H9 (cell line): ENCODE measurements at regions not wholly inside any gene's neighbourhood (a gene's known extent, or its start where the extent isn't known, plus 50 kb on each side); places are given as distances from the start of the nearest gene placed in this dataset.

Experiments used
- DNase-seq: peaks from one replicate; pipeline ENCODE4 v3.0.0-alpha.2; 2017
- H2AFZ ChIP-seq: one replicate; pipeline ENCODE4 v1.6.1; 2013; ENCODE audit warnings: mild to moderate bottlenecking, low read length, control low read depth, moderate library complexity
- H2AK5ac ChIP-seq: 2 replicates; pipeline ENCODE4 v1.6.1; 2013; ENCODE audit warnings: low read length, control low read depth, mixed read lengths; ENCODE audit not compliant: insufficient read length
- H2BK120ac ChIP-seq: one replicate; pipeline ENCODE4 v1.6.1; 2013; ENCODE audit warnings: low read depth, mild to moderate bottlenecking, low read length, control low read depth, inconsistent platforms; ENCODE audit not compliant: poor library complexity, severe bottlenecking
- H2BK12ac ChIP-seq: 2 replicates; pipeline ENCODE4 v1.6.1; 2013; ENCODE audit warnings: low read length, control low read depth, mixed read lengths, low read depth; ENCODE audit not compliant: insufficient read length
- H2BK15ac ChIP-seq: 2 replicates; pipeline ENCODE4 v1.6.1; 2013; ENCODE audit warnings: low read depth, low read length, control low read depth
- H2BK20ac ChIP-seq: one replicate; pipeline ENCODE4 v1.6.1; 2013; ENCODE audit warnings: low read depth, mild to moderate bottlenecking, low read length, control low read depth, inconsistent platforms; ENCODE audit not compliant: poor library complexity, severe bottlenecking
- H2BK5ac ChIP-seq: 2 replicates; pipeline ENCODE4 v1.6.1; 2013; ENCODE audit warnings: low read length, control low read depth, mixed read lengths; ENCODE audit not compliant: insufficient read length
- H3K14ac ChIP-seq: 2 replicates; pipeline ENCODE4 v1.6.1; 2013; ENCODE audit warnings: low read length, control low read depth; ENCODE audit not compliant: insufficient read depth
- H3K18ac ChIP-seq: 2 replicates; pipeline ENCODE4 v1.6.1; 2013; ENCODE audit warnings: low read depth, mild to moderate bottlenecking, mixed read lengths, low read length, control low read depth; ENCODE audit not compliant: insufficient read length
- H3K23ac ChIP-seq: 2 replicates; pipeline ENCODE4 v1.6.1; 2013; ENCODE audit warnings: low read length, control low read depth, mixed read lengths, low read depth; ENCODE audit not compliant: insufficient read length
- H3K23me2 ChIP-seq: 2 replicates; pipeline ENCODE4 v1.6.1; 2013; ENCODE audit warnings: low read depth, mild to moderate bottlenecking, mixed read lengths, low read length, control low read depth; ENCODE audit not compliant: insufficient read length, poor library complexity, severe bottlenecking
- H3K27ac ChIP-seq: 2 replicates; pipeline ENCODE4 v1.5.1; 2013; ENCODE audit warnings: low read length, control low read depth, mixed read lengths, low read depth; ENCODE audit not compliant: insufficient read length
- H3K27me3 ChIP-seq: 2 replicates; pipeline ENCODE4 v1.6.1; 2013; ENCODE audit warnings: low read length, control low read depth, inconsistent platforms; ENCODE audit not compliant: insufficient read depth
- H3K4ac ChIP-seq: 2 replicates; pipeline ENCODE4 v1.6.1; 2013; ENCODE audit warnings: low read depth, mild to moderate bottlenecking, control low read depth, inconsistent platforms, low read length, moderate library complexity
- H3K4me1 ChIP-seq: 2 replicates; pipeline ENCODE4 v1.6.1; 2013; ENCODE audit warnings: low read length, control low read depth, inconsistent platforms; ENCODE audit not compliant: insufficient read depth
- H3K4me2 ChIP-seq: 2 replicates; pipeline ENCODE4 v1.6.1; 2013; ENCODE audit warnings: low read length, control low read depth, mixed read lengths; ENCODE audit not compliant: insufficient read length, insufficient read depth
- H3K56ac ChIP-seq: 2 replicates; pipeline ENCODE4 v1.6.1; 2013; ENCODE audit warnings: low read depth, mild to moderate bottlenecking, mixed read lengths, low read length, control low read depth; ENCODE audit not compliant: insufficient read length
- H3K79me1 ChIP-seq: 2 replicates; pipeline ENCODE4 v1.6.1; 2013; ENCODE audit warnings: low read depth, mild to moderate bottlenecking, moderate library complexity, low read length, control low read depth, inconsistent platforms; ENCODE audit not compliant: insufficient read depth, poor library complexity, severe bottlenecking
- H3K79me2 ChIP-seq: 2 replicates; pipeline ENCODE4 v1.6.1; 2013; ENCODE audit warnings: low read length, control low read depth, inconsistent platforms; ENCODE audit not compliant: insufficient read depth
- H3K9ac ChIP-seq: 2 replicates; pipeline ENCODE4 v1.6.1; 2013; ENCODE audit warnings: low read length, control low read depth, mixed read lengths; ENCODE audit not compliant: insufficient read length; ENCODE audit errors: extremely low read depth
- H3K9me3 ChIP-seq: one replicate; pipeline ENCODE4 v1.6.1; 2013; ENCODE audit warnings: low read depth, low read length, inconsistent platforms; ENCODE audit not compliant: control insufficient read depth
- H3T11ph ChIP-seq: one replicate; pipeline ENCODE4 v1.6.1; 2013; ENCODE audit warnings: mild to moderate bottlenecking, low read length, control low read depth, inconsistent platforms
- H4K20me1 ChIP-seq: one replicate; pipeline ENCODE4 v1.6.1; 2013; ENCODE audit not compliant: control insufficient read depth, insufficient read length, insufficient read depth
- H4K5ac ChIP-seq: 2 replicates; pipeline ENCODE4 v1.6.1; 2013; ENCODE audit warnings: low read depth, mild to moderate bottlenecking, mixed read lengths, low read length, control low read depth; ENCODE audit not compliant: insufficient read length
- H4K8ac ChIP-seq: replicated peaks from 2 replicates; pipeline ENCODE4 v1.6.1; 2013; ENCODE audit warnings: low read length, control low read depth, mixed read lengths, low read depth; ENCODE audit not compliant: insufficient read length
- H4K91ac ChIP-seq: 2 replicates; pipeline ENCODE4 v1.6.1; 2013; ENCODE audit warnings: low read depth, mild to moderate bottlenecking, moderate library complexity, mixed read lengths, low read length, control low read depth; ENCODE audit not compliant: insufficient read length
- H3K27ac Mint-ChIP-seq, 3 experiments: 2 replicates in 2 of 3; 3 replicates in 1 of 3; pipeline ENCODE4 v1.8.0; 2020 to 2021; ENCODE audit warnings: mixed read lengths in 3 of 3, mild to moderate bottlenecking in 1 of 3, moderate library complexity in 1 of 3
- H3K27me3 Mint-ChIP-seq: 2 replicates; pipeline ENCODE4 v1.8.0; 2021; ENCODE audit warnings: low read depth, mild to moderate bottlenecking, moderate library complexity, mixed read lengths
- H3K36me3 Mint-ChIP-seq, 3 experiments: 2 replicates in 2 of 3; 3 replicates in 1 of 3; pipeline ENCODE4 v1.8.0; 2020 to 2021; ENCODE audit warnings: low read depth in 3 of 3, mixed read lengths in 3 of 3; ENCODE audit not compliant: insufficient read depth in 1 of 3
- H3K4me1 Mint-ChIP-seq, 2 experiments: 2 replicates each; pipeline ENCODE4 v1.8.0; 2020; ENCODE audit warnings: mixed read lengths in 2 of 2
- H3K4me3 Mint-ChIP-seq, 2 experiments: 2 replicates in 1 of 2; 3 replicates in 1 of 2; pipeline ENCODE4 v1.8.0; 2020 to 2021; ENCODE audit warnings: mild to moderate bottlenecking in 2 of 2, mixed read lengths in 2 of 2, moderate library complexity in 1 of 2
- H3K9me3 Mint-ChIP-seq, 2 experiments: 2 replicates in 1 of 2; 3 replicates in 1 of 2; pipeline ENCODE4 v1.8.0; 2020; ENCODE audit warnings: mild to moderate bottlenecking in 2 of 2, mixed read lengths in 2 of 2, moderate library complexity in 1 of 2
- WGBS: extraction: QIAGEN DNeasy Blood & Tissue Kit; methylation state at CpG from one replicate; pipeline ENCODE4 v1.1.7; 2013; ENCODE audit warnings: missing lambda C conversion rate, low lambda C conversion rate, mixed read lengths; ENCODE audit not compliant: insufficient read length; ENCODE audit errors: extremely low coverage; 5-methylcytosine and 5-hydroxymethylcytosine counted together
- TF ChIP-seq, protein P1 (sequence below): fragments of 200-600 bp; sonication (generic); conservative IDR thresholded peaks from 3 replicates; pipeline ENCODE4 v1.8.0; 2021; ENCODE audit warnings: antibody characterized with exemption, mild to moderate bottlenecking

DNA sequence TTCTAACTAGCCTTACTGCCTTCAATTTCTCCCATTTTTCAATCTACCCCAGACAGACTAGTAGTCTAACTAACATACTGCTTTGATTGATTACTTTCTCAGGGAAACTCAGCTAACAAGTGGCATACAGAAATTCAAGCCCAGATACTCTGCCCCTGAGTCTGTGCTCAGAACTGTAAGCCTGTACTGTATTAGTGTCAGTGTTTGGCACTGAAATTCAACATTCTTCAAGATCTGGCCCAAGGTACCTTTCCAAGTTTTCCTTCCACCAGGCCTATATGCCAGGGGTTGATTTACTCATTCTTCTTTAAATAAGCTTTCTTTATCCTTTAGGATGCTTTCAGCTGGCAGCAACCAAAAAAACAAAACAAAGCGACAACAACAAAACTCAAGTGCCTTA is 433.2 kb upstream of the MARCKS start:
- no peak overlapping the region for H3K14ac ChIP-seq
- no peaks in the 10 kb centered on the region for H3K4me1 ChIP-seq
- H2BK12ac ChIP-seq: no peak overlapping the region
- no peak overlapping the region for H3K18ac ChIP-seq
- H3K27ac ChIP-seq: no peak overlapping the region
- no peak overlapping the region for H2BK20ac ChIP-seq
- H4K91ac ChIP-seq: no peak overlapping the region
- H3K4me2 ChIP-seq: no peak overlapping the region
- H3K23ac ChIP-seq: no peak overlapping the region
- H3K4ac ChIP-seq: no peak overlapping the region
- H2BK15ac ChIP-seq: no peak overlapping the region
- H2AFZ ChIP-seq: no peak overlapping the region
- no peak overlapping the region for H3K56ac ChIP-seq
- no peaks in the 10 kb centered on the region for H3K36me3 Mint-ChIP-seq
- H3K9me3 ChIP-seq: no peaks in the 10 kb centered on the region
- H4K8ac ChIP-seq: no peak overlapping the region
- no peak overlapping the region for H4K5ac ChIP-seq
- H4K20me1 ChIP-seq: no peaks in the 10 kb centered on the region
- H3K27me3 Mint-ChIP-seq: no peaks in the 10 kb centered on the region
- H3K4me1 Mint-ChIP-seq: peaks cover 0 to 3% of the 10 kb centered on the region in 2 experiments; a peak in 1 of 4 replicates
- no peak for DNase-seq
- no peak overlapping the region for H2AK5ac ChIP-seq
- TF ChIP-seq, protein P1, sequence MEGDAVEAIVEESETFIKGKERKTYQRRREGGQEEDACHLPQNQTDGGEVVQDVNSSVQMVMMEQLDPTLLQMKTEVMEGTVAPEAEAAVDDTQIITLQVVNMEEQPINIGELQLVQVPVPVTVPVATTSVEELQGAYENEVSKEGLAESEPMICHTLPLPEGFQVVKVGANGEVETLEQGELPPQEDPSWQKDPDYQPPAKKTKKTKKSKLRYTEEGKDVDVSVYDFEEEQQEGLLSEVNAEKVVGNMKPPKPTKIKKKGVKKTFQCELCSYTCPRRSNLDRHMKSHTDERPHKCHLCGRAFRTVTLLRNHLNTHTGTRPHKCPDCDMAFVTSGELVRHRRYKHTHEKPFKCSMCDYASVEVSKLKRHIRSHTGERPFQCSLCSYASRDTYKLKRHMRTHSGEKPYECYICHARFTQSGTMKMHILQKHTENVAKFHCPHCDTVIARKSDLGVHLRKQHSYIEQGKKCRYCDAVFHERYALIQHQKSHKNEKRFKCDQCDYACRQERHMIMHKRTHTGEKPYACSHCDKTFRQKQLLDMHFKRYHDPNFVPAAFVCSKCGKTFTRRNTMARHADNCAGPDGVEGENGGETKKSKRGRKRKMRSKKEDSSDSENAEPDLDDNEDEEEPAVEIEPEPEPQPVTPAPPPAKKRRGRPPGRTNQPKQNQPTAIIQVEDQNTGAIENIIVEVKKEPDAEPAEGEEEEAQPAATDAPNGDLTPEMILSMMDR: no peak
- H3K23me2 ChIP-seq: no peaks in the 10 kb centered on the region
- no peaks in the 10 kb centered on the region for H3K79me2 ChIP-seq
- no peaks in the 10 kb centered on the region; a peak in 1 of 5 replicates for H3K9me3 Mint-ChIP-seq
- H2BK120ac ChIP-seq: no peak overlapping the region
- no peak overlapping the region for H2BK5ac ChIP-seq
- H3K9ac ChIP-seq: no peak overlapping the region
- WGBS: no CpG with 5 or more reads among the region's 1 CpG
- no peak overlapping the region for H3K4me3 Mint-ChIP-seq
- H3K79me1 ChIP-seq: no peaks in the 10 kb centered on the region
- no peak overlapping the region for H3T11ph ChIP-seq
- no peaks in the 10 kb centered on the region for H3K27me3 ChIP-seq
- H3K27ac Mint-ChIP-seq: no peak overlapping the region
